ENCODE measurements at regions not wholly inside any gene's neighbourhood (a gene's known extent, or its start where the extent isn't known, plus 50 kb on each side); places are given as distances from the start of the nearest gene placed in this dataset.

- Histone ChIP-seq H4K20me1 (replicated peaks; ENCODE audit: control insufficient read depth, extremely low read depth, insufficient read depth, low read length) (no peaks in the 10 kb centered on the region), H2AFZ (ENCODE audit: low read depth, low read length) (no peak overlapping the region), H3K4me2 (ENCODE audit: insufficient read depth, low read length) (no peak overlapping the region), H3K27me3 (ENCODE audit: control insufficient read depth in 2 of 2, insufficient read depth in 2 of 2, low read length in 2 of 2) (no peaks in the 10 kb centered on the region), H3K36me3 (ENCODE audit: control insufficient read depth in 2 of 2, extremely low read depth in 1 of 2, insufficient read depth in 2 of 2, low read length in 2 of 2) (no peaks in the 10 kb centered on the region), H3K9ac (replicated peaks; ENCODE audit: extremely low read depth, insufficient read depth, low read length) (no peak overlapping the region), H3K79me2 (ENCODE audit: control insufficient read depth, insufficient read depth, low read length) (no peaks in the 10 kb centered on the region), H3K4me3 (replicated peaks in 1 of 3; ENCODE audit: insufficient read depth in 1 of 3, low read depth in 1 of 3, low read length in 3 of 3) (no peak overlapping the region), H3K4me1 (ENCODE audit: control insufficient read depth, extremely low read depth, insufficient read depth, low read length) (no peaks in the 10 kb centered on the region), H3K9me1 (replicated peaks; ENCODE audit: control insufficient read depth, extremely low read depth, insufficient read depth, low read length) (no peaks in the 10 kb centered on the region), H3K9me3 (replicated peaks; ENCODE audit: control insufficient read depth, insufficient read depth, low read length) (peaks cover 3% of the 10 kb centered on the region), H3K27ac (ENCODE audit: insufficient read depth, low read depth, low read length) (no peak overlapping the region)
- TF ChIP-seq EZH2 (IDR thresholded peaks at IDR 0.05; ENCODE audit: borderline replicate concordance, low read depth, low read length, severe bottlenecking), result no peak
- no peak for TF ChIP-seq POLR2A (IDR thresholded peaks at IDR 0.05; ENCODE audit: low read depth, low read length)
- no peak for TF ChIP-seq JUN (IDR thresholded peaks at IDR 0.05; ENCODE audit: borderline replicate concordance, insufficient read depth, insufficient read length, low read depth)
- TF ChIP-seq MAX (IDR thresholded peaks at IDR 0.05; ENCODE audit: insufficient read depth, insufficient read length), result no peak
- TF ChIP-seq MYC (IDR thresholded peaks at IDR 0.05; ENCODE audit: low read depth, low read length), result no peak
- dilution Hi-C loops (cut with MboI; ENCODE audit: extremely low pct_ligation_motif_present, low sequenced_read_pairs), result no loop called here
- BruUV-seq (replicated peaks), result no TSS peak
- ChIA-PET POLR2A (no interaction called here), CTCF (no interaction called here)
- no peak for FAIRE-seq
- no peak for DNase-seq (ENCODE audit: low read depth, low spot score)
- intact Hi-C loops (cut with micrococcal nuclease), result no loop called here
Measured at GRCh38 chr10:106312087-106312486, 852.4 kb downstream of the SORCS1 start.

- Histone ChIP-seq H3K4me3 (replicated peaks in 1 of 3; ENCODE audit: insufficient read depth in 1 of 3, low read depth in 1 of 3, low read length in 3 of 3) (no peak overlapping the region), H3K36me3 (ENCODE audit: control insufficient read depth in 2 of 2, extremely low read depth in 1 of 2, insufficient read depth in 2 of 2, low read length in 2 of 2) (no peaks in the 10 kb centered on the region), H3K4me1 (ENCODE audit: control insufficient read depth, extremely low read depth, insufficient read depth, low read length) (no peaks in the 10 kb centered on the region), H3K9me1 (replicated peaks; ENCODE audit: control insufficient read depth, extremely low read depth, insufficient read depth, low read length) (no peaks in the 10 kb centered on the region), H3K27me3 (ENCODE audit: control insufficient read depth in 2 of 2, insufficient read depth in 2 of 2, low read length in 2 of 2) (no peaks in the 10 kb centered on the region), H3K4me2 (ENCODE audit: insufficient read depth, low read length) (no peak overlapping the region), H4K20me1 (replicated peaks; ENCODE audit: control insufficient read depth, extremely low read depth, insufficient read depth, low read length) (no peaks in the 10 kb centered on the region), H3K27ac (ENCODE audit: insufficient read depth, low read depth, low read length) (no peak overlapping the region), H3K9ac (replicated peaks; ENCODE audit: extremely low read depth, insufficient read depth, low read length) (no peak overlapping the region), H3K79me2 (ENCODE audit: control insufficient read depth, insufficient read depth, low read length) (no peaks in the 10 kb centered on the region), H2AFZ (ENCODE audit: low read depth, low read length) (no peak overlapping the region), H3K9me3 (replicated peaks; ENCODE audit: control insufficient read depth, insufficient read depth, low read length) (peaks cover 3% of the 10 kb centered on the region)
- no TSS peak for BruUV-seq (replicated peaks)
- dilution Hi-C loops (cut with MboI; ENCODE audit: extremely low pct_ligation_motif_present, low sequenced_read_pairs), result no loop called here
- FAIRE-seq (no peak), DNase-seq (ENCODE audit: low read depth, low spot score) (no peak)
- intact Hi-C loops (cut with micrococcal nuclease), result no loop called here
- TF ChIP-seq POLR2A (IDR thresholded peaks at IDR 0.05; ENCODE audit: low read depth, low read length) (no peak), FOS (IDR thresholded peaks at IDR 0.05; ENCODE audit: borderline replicate concordance, insufficient read depth, low read length) (no peak), GATA2 (IDR thresholded peaks at IDR 0.05; ENCODE audit: insufficient read depth, insufficient read length, low read depth, low read length) (no peak), CTCF (IDR thresholded peaks at IDR 0.05; ENCODE audit: extremely low read depth in 1 of 2, insufficient read depth in 1 of 2, low read depth in 1 of 2, low read length in 2 of 2) (no peak), POLR2AphosphoS5 (IDR thresholded peaks at IDR 0.05; ENCODE audit: insufficient read depth, low read depth, low read length) (no peak), MYC (IDR thresholded peaks at IDR 0.05; ENCODE audit: low read depth, low read length) (no peak), JUN (IDR thresholded peaks at IDR 0.05; ENCODE audit: borderline replicate concordance, insufficient read depth, insufficient read length, low read depth) (no peak), EZH2 (IDR thresholded peaks at IDR 0.05; ENCODE audit: borderline replicate concordance, low read depth, low read length, severe bottlenecking) (no peak), MAX (IDR thresholded peaks at IDR 0.05; ENCODE audit: insufficient read depth, insufficient read length) (no peak)
- ChIA-PET POLR2A (no interaction called here), CTCF (no interaction called here)
Measured at GRCh38 chr10:106311590-106311989, 852.9 kb downstream of the SORCS1 start.

All from endothelial cell of umbilical vein (primary cell).